Retina (tissue), 1 donor: ENCODE measurements at regions not wholly inside any gene's neighbourhood (a gene's known extent, or its start where the extent isn't known, plus 50 kb on each side); places are given as distances from the start of the nearest gene placed in this dataset.

ENCODE experiments used
- DNase-seq: peaks from one replicate; pipeline ENCODE4 v3.0.0-alpha.2; 2016

DNA sequence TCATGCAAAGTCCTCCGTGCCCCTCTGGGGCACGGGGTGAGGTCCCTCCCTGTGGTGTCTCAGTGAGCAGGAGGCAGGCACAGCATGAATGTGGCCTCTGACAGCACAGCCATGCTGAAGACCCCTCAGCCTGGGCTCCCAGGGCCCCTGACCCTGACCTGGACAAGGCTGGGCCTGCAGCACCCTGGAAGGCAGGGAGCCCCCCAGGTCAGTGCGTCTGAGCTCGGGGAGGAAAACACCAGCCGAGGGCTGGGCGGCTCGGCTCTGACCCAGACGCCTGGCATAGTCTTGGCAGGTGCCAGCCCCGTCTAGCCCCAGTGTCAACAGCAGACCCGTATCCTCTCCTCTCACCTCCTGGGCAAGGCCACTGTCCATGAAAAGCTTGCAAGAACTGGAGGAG is 1276.6 kb downstream of the BRD1 start:
- no peak for DNase-seq

DNA sequence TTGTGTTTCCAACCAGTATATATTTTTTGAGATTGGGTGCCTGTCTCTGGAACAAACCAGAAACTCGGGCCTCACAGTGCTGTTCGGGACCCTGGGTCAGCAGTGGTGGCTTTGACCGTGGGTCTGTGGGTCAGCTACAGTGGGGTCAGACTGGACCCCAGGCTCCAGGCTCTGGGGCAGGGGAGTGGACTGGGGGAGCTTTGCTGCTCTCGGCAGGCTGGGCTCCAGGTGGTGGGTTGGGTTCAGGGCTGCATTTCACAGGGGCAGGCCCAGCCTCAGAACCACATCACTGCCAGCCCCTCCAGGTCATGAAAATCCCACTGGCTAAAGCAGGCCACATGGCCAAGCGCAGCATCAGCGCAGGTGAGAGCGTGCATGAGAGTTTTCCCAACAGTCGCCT is 1279.3 kb downstream of the BRD1 start:
- no peak for DNase-seq

DNA sequence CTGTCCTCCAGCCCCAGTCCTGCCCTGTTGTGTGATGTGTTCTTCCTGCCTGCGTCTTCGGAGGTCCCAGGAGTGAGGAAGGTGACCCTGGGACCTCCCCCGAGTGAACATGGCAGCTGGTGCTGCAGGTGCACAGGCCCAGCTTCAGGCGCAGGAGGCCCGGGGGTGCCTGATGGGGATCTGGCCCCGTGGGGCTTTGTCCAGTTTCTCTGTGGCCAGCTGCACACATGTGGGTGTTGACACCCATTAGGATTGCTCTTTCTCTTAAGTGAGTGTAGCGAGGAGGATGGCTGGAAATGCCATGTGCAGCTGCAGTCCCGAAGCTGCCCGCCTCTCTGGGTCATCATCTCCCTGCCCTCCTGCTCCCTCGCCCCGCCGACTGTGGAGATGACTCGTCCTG is 1279.7 kb downstream of the BRD1 start:
- DNase-seq = no peak

DNA sequence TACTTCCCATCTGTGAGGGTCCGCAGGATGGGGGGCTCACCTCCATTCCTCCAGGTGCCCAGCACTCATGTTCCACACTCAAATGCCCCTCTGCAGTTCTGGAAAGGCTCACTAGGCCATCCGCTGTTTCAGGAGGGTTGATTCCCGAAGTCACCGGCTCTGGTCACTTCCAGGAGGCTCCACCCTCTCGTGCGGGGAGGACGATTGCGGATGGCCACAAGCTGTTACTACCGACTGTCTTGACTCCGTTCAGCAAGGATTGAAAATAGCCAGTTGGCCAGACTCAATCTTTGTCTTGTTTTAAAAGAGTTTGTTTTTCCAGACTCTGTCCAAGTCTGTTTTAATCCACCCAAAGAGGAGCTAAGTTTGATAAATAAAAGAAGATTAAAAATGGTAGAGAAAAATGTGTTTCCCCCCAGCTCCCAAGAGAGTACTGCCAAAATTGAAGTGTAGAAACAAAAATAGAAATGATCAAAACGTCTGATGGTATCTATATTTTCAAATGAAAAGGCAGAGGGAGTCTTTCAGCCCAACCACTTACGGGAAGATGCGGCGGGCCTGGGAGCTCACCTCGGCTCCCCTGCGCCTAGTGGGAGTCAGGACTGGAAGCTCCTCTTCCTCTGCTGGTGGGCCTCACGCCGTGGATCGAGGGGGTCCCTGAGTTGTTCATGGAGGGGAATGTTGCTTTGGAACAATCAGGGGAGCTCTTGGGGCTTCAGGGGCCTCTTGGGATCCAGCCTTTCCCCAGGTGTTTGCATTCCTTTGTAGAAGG is 1280.8 kb downstream of the BRD1 start:
- DNase-seq = no peak

DNA sequence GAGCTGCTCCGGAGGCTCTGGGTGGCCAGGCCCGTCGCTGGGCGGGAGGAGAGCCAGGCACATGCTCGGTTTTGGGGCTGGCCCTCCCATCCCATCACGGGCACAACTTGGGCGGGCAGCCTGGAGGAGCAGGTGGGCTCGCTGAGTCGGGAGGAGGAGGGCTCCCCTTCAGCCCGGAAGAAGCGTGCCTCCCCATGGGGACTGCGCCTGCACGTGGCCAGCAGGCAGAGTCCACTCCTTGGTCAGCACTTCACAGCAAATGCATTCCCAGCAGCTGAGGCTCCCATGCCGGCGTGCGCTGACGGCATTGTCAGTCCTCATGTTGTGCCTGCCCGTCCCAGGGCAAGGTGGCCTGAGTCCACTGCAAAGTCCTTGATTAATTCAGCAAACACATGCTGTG is 1281.7 kb downstream of the BRD1 start:
- no peak for DNase-seq

DNA sequence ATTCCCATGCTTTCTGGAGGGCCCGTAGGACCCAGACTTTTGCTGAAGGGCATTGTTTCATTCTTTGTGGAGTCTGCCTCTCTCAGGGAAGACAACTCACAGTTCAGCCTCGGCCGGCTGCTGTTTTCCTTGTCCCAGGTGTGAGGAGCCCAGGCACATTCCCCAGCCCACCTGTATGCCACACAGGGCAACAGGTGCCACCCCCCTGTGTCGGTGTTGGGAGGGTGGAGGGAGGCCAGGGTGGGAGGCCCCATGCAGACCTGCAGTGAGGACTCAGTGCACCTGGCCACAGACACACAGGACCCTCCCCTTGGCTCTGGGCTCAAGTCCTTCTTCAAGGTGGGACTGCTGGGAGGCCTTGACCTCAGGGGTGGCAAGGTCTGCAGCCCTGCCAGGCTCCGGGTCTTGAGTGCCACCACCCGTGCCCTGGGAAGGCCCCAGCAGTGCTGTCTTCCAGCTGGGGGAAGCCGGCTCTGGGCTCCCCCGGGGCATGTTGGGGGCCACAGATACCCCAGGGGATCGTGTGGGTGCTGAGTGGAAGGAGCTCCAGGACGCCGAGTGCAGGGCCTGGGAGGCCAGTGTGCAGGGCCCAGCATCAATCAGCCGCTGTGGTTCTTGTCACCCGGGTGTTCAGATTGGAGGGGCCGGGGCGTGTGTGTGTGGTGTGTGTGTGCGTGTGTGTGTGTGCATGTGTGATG is 1286.1 kb downstream of the BRD1 start:
- no peak for DNase-seq

DNA sequence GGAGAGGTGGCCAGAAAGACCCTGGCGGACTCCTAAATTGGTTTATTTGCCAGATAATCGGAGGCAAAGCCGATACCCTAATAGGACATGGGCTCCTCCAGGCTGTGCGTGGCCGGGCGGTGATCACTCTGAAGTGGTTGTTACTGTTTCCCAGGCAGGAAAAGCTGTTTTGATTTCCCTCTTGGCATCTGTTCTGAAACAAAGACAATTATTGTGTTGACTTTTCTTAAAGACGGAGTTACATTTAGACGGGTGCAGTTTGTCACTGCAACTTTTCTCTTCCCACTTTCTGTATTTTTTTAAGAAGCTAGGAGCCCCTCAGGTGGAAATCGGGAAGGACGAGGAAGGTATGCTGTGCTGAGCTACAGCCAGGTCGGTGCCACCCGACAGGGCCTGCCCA is 1288.4 kb downstream of the BRD1 start:
- no peak for DNase-seq

DNA sequence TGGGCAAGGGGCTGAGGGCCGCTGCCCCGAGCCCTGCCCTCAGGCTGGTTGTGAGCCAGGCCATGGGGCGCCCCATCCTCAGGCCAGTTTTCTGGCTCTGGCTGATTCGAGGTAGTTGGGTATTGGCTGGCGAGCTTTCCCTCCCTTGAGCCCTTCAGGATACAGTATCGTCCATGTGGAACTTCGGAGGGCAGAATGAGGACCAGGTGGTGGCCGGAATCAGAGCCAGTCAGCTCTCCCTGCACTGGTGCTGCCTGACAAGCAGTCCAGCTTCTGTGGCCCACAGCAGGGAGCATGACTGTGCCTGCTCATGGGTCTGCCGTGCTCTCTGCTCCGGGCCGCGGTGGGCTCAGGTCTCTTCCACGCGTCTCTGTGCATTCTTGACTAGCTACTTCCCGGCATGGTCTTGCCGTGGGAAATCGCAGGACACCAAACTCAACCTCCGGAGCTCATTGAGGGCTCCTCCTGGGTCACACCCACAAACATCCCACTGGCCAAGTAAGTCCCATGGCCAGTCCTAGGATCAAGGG is 1289.3 kb downstream of the BRD1 start:
- no peak for DNase-seq

DNA sequence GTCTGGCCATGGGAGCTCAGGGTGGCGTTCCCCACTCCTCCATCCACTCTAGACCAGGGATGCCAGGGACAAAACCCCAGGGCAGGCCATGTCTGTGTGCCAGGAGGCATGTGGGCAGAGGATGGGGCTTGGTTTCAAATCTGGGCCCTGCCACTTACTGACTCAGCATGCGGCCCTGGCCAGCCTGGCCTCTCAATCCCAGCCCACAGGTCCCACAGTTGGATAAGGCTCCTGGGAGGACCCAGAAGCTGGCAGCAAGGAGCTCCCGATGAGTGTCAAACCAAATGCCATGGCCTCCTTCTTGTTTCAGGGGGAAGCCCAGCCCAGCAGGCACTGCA is 1290.4 kb downstream of the BRD1 start:
- no peak for DNase-seq

DNA sequence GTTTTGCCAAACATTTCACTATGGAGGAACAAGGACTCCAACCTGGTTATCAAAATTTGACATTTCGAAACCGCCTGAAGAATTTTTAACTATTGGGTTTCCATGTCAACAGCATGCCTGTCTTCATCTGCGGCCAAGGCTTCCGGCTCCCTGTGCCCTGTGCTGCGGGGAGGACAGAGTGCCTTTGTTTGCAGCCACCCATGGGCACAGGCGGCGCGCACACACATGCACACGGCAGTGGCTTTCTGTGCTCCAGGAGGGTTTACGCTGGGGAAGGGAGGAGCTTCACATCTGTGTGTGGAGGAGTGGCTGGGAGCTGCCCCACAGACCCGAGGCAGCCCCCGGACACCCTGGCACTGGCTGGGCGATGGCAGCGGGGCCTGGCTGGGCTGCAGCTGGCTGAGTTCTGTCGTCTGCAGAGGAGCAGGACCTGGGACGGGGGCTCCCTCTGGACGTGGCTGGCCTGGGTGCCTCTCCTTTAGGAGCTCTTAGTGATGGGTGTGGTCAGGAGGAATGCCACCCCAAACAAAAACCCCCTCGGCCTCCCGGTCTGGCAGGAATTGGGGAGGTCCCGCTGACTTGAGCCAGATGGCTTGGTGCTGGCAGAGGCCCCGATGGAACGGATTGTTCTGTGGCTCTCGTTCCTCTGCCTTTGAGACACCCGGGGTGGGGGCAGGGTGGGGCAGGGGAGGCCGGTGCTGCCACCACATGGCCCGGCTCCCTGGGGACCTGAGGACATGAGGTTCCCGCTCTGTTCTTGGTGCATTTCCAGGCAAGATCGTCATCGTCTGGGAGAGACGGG is 1290.9 kb downstream of the BRD1 start:
- DNase-seq = no peak

DNA sequence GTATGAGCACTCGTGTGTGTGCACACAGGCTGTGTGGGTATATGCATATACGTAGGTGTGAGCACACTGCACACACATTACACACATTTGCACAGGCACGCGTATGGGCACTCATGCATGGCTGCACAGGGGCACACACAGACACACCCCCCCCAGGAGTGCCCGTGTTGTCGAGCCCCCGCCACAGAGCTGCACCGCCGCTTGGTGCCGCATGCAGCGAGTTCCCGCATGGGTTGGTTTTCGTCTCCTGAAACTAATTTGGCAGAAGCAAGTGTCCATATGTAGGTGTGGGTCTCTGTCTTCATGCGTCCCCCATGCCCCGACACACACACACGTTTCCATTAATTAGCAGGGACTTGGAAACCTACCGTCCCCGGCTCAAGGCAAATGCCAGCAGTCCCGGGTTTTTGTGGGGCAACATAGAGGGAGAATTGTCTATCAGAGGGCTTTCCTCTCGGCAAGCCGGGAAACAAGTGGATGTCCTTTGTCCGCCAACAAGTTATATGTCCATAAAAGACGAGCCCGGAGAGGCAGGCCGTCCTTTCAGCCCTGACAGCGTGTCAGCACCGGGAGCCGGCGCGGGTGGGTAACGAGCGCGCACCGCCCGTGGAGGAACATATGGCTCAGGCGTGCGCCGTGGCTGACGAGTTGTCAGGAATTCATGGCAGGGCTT is 1291.7 kb downstream of the BRD1 start:
- DNase-seq = no peak

DNA sequence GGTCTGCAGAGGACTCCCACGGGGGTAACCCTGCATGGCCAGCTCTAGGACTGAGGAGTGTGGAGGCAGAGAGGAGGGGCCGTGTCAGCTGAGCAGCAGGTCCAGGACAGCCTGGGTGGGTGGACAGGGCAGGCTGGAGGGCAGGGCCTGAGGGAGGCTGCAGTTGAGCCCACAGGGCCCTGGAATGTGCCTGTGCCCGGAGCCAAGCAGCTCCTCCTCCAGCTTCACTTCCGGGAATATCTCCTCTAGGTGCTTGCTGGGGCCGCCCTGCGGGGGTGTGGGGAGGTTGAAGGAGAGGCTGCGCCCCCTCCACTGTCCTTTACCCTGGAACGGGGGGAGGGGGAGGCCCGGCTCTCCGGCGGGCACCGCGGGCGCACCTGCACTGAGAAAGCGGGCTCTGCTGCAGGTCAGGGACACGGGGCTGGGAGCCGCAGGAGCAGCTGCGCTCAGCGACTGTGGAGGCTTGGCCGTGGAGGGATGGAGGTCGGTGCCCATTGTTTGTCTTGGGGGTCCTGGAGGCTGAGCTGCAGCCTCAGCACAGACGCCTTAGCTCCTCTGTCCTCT is 1293.2 kb downstream of the BRD1 start:
- DNase-seq = no peak

DNA sequence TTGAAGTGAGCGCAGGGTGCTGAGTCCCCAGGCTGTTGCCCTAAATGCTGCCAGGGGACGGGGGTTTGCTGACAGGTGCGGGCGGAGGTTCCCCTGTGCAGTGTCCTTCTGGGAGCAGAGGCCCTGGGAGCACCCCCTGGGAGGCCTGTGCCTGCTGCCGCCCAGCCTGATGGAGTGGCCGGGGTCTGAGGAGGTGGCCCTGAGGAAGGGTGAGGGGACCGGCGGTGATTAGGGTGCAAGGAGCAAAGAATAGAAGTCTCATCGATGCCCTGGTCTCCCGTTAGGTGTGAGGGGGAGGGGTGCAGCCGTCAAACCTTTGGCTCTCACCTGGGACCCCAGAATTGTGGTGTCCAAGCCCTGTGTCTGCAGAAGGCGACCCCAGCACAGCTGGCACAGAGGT is 1294.7 kb downstream of the BRD1 start:
- DNase-seq = no peak

DNA sequence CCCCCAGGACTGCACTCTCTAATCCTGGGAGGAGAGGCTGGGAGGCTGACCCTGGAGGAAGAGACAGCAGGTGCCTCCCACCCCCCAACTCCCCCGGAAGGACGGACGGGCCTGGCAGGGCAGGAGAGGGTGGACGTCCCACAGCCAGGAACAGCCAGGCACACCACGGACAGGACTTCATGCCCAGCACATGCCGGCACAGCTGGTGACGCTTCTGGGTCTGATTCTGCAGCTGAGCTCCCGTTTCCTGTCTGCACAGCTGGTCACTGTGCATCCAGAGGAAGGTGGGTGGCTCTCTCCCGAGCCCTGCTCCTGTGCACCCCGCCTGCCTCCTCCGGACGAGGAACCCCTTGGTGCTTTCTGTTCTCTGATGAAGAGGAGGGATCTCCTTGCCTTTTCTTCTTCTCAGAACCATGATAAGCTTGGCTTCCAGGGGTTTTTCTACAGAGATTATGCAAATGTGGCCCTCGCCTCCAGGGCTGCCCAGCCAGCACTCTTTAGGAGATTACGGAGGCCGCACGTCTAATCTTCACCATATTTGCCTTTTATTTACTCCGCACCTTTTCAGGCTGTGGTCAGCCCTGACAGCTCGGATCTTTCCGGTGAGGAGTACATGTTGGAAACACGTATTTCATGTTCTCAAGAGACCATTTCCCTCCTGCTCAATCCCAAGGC is 1295.8 kb downstream of the BRD1 start:
- DNase-seq = no peak

DNA sequence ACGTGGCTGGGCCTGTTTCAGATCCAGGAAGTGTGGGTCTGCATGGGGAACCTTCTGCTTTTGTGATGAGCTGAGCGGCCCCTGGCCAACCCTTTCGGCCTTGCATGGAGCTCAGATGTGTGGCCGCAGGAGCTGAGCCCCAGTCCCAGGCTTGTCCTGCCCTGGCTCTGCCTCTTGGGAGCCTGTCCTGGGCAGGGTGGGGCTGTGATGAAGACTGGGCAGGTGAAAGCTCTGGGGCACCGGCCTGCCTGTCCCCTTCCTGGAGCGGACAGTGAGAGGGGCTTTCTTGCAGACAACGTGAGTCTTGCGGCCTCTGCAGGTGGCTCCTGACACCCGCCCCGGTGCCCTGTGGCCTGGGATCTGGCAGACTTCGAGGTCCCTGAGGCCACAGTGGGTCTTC is 1296.6 kb downstream of the BRD1 start:
- no peak for DNase-seq

DNA sequence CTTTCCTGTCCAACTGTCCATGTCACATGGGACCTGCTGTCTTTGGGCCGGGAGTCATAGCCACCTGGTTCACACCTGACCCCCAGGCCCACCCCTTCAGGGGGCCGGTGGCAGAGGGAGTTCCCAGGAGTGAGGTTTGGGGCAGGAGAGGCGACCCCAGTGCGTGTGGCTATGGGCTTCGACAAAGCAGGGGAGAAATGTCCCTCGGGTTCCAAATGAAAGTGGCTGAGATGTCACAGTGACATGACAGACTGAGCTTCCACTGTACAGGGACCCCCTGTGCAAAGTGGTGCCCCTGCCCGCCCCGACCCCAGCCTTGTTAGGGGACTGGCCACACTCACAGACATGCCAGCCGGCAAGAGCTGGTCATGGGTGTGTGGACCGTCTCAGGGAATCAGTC is 1297.0 kb downstream of the BRD1 start:
- DNase-seq = no peak

DNA sequence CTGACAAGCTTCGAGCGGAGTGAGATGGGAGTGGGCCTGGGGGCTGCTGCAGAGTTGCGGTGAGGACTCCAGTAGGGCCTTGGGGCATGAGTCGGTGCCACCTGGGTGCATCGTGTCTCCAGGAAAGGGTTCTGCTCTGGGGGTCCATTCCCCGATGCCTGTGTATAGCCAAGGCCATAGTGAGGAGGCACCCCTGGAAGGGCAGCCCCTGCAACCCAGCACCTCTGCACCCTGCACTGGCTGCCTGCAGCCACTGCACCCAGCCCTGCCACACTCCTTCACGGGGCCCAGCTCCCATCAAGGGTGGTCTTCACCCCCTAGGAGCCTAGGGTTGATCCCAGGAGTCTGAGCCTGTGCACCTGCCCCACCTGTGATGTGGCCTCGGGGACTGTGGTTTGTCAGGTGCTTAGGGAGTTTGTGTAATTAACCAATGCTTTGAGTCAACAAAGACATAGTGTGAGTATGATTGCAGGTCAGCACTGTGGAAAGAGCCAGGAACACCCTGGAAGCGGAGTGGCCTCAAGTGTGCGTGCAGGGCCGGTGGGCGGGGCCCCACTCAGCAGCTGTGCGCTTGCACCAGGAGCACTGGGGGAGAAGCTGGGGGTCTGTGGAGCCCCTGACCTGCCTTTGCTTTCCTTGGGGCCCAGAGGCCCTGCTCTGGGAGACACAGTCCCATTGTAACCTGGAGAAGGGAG is 1299.3 kb downstream of the BRD1 start:
- no peak for DNase-seq

DNA sequence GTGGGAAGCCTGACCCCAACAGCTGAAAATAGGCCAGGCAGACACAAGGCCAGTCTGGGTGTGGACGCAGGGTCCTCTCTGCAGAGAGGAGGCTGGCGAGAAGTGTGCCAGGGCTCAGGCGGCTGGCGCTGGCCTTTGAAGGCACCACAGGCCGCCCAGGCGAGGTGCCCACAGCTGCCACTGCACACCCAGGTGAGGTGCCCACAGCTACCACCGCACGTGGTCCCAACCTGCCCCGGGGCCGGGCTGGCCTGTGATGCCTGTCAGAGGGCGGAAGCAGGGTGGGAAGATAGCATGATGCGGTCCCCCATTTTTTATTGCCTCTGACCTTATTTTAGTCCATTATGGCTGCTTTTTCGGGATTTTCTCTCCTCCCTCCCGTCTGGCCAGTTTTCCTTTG is 1303.9 kb downstream of the BRD1 start:
- DNase-seq = no peak

DNA sequence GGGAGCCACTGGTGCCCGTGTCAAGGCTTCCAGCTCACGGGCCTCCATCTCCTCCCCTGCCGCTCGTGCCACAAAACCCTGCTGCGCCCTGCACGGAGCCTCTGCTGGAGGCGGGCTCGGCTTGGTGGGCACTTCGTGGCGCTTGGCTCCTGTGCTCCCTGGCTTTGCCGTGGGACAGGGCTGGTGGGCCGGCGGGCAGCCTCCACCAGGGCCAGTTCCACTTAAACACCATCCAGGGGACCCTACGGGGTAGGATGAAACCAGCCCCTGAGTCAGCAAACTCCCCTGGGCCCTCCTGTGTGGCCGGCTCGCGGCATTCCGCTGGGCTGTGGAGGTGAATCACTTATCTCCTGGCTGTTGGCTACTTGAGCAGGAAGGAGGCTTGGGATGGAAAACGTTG is 1304.6 kb downstream of the BRD1 start:
- no peak for DNase-seq

DNA sequence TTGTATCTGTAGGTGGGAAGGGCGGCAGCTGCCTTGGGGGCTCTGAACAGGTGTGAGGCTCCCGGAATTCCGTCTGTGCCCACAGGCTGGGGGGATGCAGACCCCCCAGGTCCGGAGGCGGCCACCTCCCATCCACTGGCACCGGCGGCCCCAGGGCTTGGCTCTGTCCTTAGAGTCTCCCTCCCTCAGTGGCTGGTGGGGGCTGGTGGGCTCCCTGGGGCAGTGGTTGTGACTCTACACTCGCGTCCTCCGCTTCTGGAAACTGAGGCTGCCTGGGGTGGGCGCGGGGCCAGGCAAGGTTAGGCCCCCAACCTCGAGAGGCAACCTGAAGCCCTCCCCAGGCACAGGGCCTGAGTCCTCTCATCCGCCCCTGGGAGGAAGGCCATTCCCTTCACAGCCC is 1305.4 kb downstream of the BRD1 start:
- no peak for DNase-seq

DNA sequence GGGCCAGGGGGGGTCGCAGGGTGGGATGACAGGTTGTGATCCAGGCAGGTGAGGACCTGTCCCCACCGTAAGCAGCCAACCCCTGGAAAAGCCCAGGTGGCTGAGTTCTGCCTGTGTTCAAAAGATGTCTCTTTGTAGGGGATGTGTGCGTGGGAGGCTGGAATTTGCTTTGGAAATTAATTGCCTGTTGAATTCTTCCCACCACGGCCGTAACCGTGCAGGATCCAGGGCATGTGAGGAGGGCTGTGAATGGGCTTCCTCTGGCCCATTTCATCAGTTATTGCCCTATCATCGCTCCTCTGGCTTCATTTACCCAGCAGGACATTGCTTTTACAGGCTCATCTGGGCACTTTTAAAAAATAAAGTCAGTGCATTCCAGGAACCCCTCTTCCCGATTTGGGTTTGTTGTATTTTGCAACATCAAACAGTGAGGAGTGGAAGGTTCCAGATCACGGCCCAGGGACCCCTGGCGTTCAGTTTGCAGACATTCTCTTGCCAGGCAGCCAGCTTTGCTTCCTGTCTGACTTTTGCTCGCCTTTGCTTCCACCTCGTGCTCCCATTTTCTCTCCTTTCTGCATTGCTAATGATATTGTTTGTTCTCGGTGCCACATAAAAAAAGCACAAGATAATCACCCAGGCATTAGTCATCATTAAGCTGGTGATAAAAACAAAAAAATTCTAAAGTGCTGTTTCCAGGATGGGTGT is 1306.6 kb downstream of the BRD1 start:
- DNase-seq = no peak
